ENCODE measurements at regions not wholly inside any gene's neighbourhood (a gene's known extent, or its start where the extent isn't known, plus 50 kb on each side); places are given as distances from the start of the nearest gene placed in this dataset.

GRCh38 chr1:229119161-229119560 is 151.8 kb upstream of the RAB4A start:
- no peak for TF ChIP-seq CTCF (CRISPR knock-in tag; IDR thresholded peaks at IDR 0.05)
- no peak for TF ChIP-seq RBAK (CRISPR knock-in tag; IDR thresholded peaks at IDR 0.05)
- no peak for TF ChIP-seq XRCC5 (optimal IDR thresholded peaks at IDR 0.05; ENCODE audit: low read length)

All from HepG2 (cell line).